ENCODE measurements at regions not wholly inside any gene's neighbourhood (a gene's known extent, or its start where the extent isn't known, plus 50 kb on each side); places are given as distances from the start of the nearest gene placed in this dataset.

DNA sequence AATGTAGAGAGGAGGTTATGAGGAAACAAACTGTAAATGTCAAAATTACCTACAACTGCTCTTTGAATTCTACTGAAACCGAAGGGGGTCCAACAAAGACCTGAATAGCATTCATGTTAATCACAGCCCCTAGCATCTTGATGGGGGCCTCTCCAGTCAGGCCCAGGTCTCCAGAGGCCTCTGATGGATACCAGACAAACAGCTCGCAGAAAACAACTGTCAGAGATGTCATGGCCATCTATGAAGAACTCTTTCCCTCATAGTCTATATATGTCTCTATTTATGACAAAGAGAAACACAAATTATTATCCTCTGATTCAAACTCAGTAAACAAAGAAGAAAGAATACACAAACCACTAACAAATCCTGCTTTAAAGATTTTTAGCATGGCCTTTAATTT, 432.6 kb downstream of the CAAP1 start:
- Histone ChIP-seq H3K4me1 (ENCODE audit: control extremely low read depth in 1 of 4, control insufficient read depth in 4 of 4, insufficient read depth in 4 of 4, low read length in 3 of 4) (no peaks in the 10 kb centered on the region), H3K27ac (ENCODE audit: insufficient read depth in 1 of 2, low read depth in 1 of 2, low read length in 2 of 2, poor library complexity in 1 of 2, severe bottlenecking in 2 of 2) (no peak overlapping the region), H3K9me3 (ENCODE audit: control extremely low read depth in 1 of 5, control insufficient read depth in 4 of 5, insufficient read depth in 2 of 5, low read depth in 1 of 5, low read length in 4 of 5) (no peaks in the 10 kb centered on the region), H3K4me3 (ENCODE audit: control insufficient read depth in 1 of 7, extremely low read depth in 1 of 7, insufficient read depth in 4 of 7, low read depth in 2 of 7, low read length in 6 of 7) (no peak overlapping the region), H3K27me3 (replicated peaks in 2 of 5; ENCODE audit: control insufficient read depth in 4 of 5, insufficient read depth in 5 of 5, low read length in 4 of 5) (no peaks in the 10 kb centered on the region), H3K36me3 (ENCODE audit: control insufficient read depth in 4 of 4, insufficient read depth in 4 of 4, low read length in 3 of 4) (no peaks in the 10 kb centered on the region)
- no peak for DNase-seq
- ChIA-PET POLR2A (no interaction called here), CTCF (no interaction called here)
- 90% methylated on average over 2 of the region's 2 CpGs for WGBS (ENCODE audit: insufficient coverage)

DNA sequence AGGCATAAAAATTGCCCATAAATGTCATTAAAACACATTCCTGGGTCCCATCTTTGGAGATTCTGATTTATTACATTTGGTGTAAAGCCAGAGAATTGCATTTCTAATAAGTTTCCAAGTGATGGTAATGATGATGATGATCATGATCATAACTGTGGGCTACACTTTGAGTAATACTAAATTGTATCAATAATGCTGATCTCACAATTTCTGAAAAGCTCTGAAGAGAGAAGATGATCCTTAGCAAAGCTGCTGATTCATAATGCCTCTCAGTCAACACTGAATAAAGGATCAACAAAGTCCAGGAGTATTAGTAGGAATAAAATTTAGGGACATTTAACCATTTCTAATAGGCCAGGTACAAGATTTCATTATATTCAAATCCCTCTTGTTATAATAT, 434.5 kb downstream of the CAAP1 start:
- H3K27me3 ChIP-seq (replicated peaks in 2 of 5; ENCODE audit: control insufficient read depth in 4 of 5, insufficient read depth in 5 of 5, low read length in 4 of 5): no peaks in the 10 kb centered on the region
- H3K4me3 ChIP-seq (ENCODE audit: control insufficient read depth in 1 of 7, extremely low read depth in 1 of 7, insufficient read depth in 4 of 7, low read depth in 2 of 7, low read length in 6 of 7): no peak overlapping the region
- POLR2A ChIA-PET: no interaction called here
- no peak overlapping the region for H3K27ac ChIP-seq (ENCODE audit: insufficient read depth in 1 of 2, low read depth in 1 of 2, low read length in 2 of 2, poor library complexity in 1 of 2, severe bottlenecking in 2 of 2)
- DNase-seq: no peak
- no peaks in the 10 kb centered on the region for H3K36me3 ChIP-seq (ENCODE audit: control insufficient read depth in 4 of 4, insufficient read depth in 4 of 4, low read length in 3 of 4)
- no peaks in the 10 kb centered on the region for H3K4me1 ChIP-seq (ENCODE audit: control extremely low read depth in 1 of 4, control insufficient read depth in 4 of 4, insufficient read depth in 4 of 4, low read length in 3 of 4)
- no peaks in the 10 kb centered on the region for H3K9me3 ChIP-seq (ENCODE audit: control extremely low read depth in 1 of 5, control insufficient read depth in 4 of 5, insufficient read depth in 2 of 5, low read depth in 1 of 5, low read length in 4 of 5)
- CTCF ChIA-PET: no interaction called here

DNA sequence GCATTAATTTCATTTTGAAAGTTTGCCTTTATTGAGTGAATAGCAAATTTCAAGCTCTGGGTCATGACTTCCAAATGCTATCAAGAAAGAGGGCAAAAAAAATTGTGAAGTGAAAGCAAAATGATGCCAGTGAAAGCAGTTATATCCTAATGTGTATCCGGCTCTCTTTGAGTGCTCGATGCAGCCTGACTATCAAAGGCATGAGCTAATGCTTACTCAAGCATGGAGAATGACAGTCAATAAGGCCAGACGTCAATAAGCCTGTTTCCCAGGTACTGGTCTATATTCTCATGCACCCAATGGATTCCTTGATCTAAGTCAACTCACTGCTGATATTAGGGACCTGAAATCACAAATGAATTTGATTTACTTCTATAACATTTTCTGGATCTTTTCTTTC, 435.5 kb downstream of the CAAP1 start:
- Histone ChIP-seq H3K4me1 (ENCODE audit: control extremely low read depth in 1 of 4, control insufficient read depth in 4 of 4, insufficient read depth in 4 of 4, low read length in 3 of 4) (no peaks in the 10 kb centered on the region), H3K27me3 (replicated peaks in 2 of 5; ENCODE audit: control insufficient read depth in 4 of 5, insufficient read depth in 5 of 5, low read length in 4 of 5) (no peaks in the 10 kb centered on the region), H3K27ac (ENCODE audit: insufficient read depth in 1 of 2, low read depth in 1 of 2, low read length in 2 of 2, poor library complexity in 1 of 2, severe bottlenecking in 2 of 2) (no peak overlapping the region), H3K4me3 (ENCODE audit: control insufficient read depth in 1 of 7, extremely low read depth in 1 of 7, insufficient read depth in 4 of 7, low read depth in 2 of 7, low read length in 6 of 7) (no peak overlapping the region), H3K9me3 (ENCODE audit: control extremely low read depth in 1 of 5, control insufficient read depth in 4 of 5, insufficient read depth in 2 of 5, low read depth in 1 of 5, low read length in 4 of 5) (no peaks in the 10 kb centered on the region), H3K36me3 (ENCODE audit: control insufficient read depth in 4 of 4, insufficient read depth in 4 of 4, low read length in 3 of 4) (no peaks in the 10 kb centered on the region)
- CTCF ChIA-PET: no interaction called here
- WGBS (ENCODE audit: insufficient coverage): 83% methylated on average over 3 of the region's 3 CpGs
- DNase-seq: no peak
- POLR2A ChIA-PET: no interaction called here

DNA sequence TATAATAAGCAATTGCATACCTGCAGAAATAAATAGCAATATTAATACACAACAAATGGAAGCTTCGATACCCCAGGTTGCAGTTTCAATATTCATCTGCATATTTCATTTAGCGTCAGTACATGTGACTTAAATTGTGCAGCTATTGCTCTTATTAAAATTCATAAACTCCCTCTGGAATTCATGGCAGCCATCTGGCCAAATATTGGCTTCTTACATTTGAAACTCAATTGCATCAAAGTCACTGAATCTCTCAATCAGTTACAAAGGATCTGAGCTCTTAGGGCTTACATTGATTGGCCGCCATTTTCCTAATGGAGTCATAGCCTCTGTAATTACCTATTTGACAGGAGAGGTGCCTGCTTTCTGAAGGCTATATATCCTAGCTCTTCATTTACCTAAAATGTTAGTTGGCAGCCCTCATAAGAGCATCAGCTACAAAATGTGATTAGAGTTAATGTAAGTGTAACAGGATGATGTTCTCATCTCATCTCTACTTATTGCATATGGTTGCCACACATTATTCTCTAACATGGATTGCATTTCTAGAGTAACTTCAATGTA, 453.5 kb downstream of the CAAP1 start:
- Histone ChIP-seq H3K4me3 (ENCODE audit: control insufficient read depth in 1 of 7, extremely low read depth in 1 of 7, insufficient read depth in 4 of 7, low read depth in 2 of 7, low read length in 6 of 7) (no peak overlapping the region), H3K27ac (ENCODE audit: insufficient read depth in 1 of 2, low read depth in 1 of 2, low read length in 2 of 2, poor library complexity in 1 of 2, severe bottlenecking in 2 of 2) (no peak overlapping the region), H3K9me3 (ENCODE audit: control extremely low read depth in 1 of 5, control insufficient read depth in 4 of 5, insufficient read depth in 2 of 5, low read depth in 1 of 5, low read length in 4 of 5) (no peaks in the 10 kb centered on the region), H3K36me3 (ENCODE audit: control insufficient read depth in 4 of 4, insufficient read depth in 4 of 4, low read length in 3 of 4) (no peaks in the 10 kb centered on the region), H3K27me3 (replicated peaks in 2 of 5; ENCODE audit: control insufficient read depth in 4 of 5, insufficient read depth in 5 of 5, low read length in 4 of 5) (no peaks in the 10 kb centered on the region), H3K4me1 (ENCODE audit: control extremely low read depth in 1 of 4, control insufficient read depth in 4 of 4, insufficient read depth in 4 of 4, low read length in 3 of 4) (no peaks in the 10 kb centered on the region)
- ChIA-PET CTCF (no interaction called here), POLR2A (no interaction called here)
- DNase-seq: no peak
- 100% methylated on average over 3 of the region's 3 CpGs for WGBS (ENCODE audit: insufficient coverage)

DNA sequence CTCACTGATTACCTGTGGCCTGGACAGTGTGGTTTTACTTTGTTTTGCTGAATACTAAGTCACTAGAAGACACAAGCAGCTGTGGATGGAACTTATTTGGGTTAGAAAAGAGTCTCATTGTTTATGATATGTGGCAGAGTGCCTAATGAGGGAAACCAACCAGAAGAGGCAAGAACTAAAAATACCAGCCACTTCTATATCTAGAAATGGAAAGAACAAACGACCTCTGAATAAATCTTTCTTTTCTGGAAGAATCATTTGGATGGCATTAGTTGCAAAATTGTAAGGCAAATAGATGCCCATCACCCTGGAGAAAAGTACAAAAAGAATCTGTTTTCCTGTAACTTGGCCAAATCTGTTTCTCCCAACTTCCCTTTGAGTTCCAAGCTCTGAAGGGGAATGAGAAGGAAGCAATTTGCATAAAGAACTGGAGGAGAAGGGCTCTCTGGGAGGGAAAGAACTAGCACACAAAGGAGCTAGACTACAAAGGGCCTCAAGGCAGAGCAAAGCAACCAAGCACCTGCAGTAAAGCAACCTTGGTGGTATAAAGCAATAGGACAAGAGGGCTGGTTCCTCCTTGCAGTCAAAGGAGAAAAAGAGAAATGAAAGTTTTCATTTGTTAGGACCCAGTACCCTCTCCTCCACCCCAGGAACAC, 455.4 kb downstream of the CAAP1 start:
- ChIA-PET CTCF (no interaction called here), POLR2A (no interaction called here)
- H3K27ac ChIP-seq (ENCODE audit: insufficient read depth in 1 of 2, low read depth in 1 of 2, low read length in 2 of 2, poor library complexity in 1 of 2, severe bottlenecking in 2 of 2): no peak overlapping the region
- no peaks in the 10 kb centered on the region for H3K4me1 ChIP-seq (ENCODE audit: control extremely low read depth in 1 of 4, control insufficient read depth in 4 of 4, insufficient read depth in 4 of 4, low read length in 3 of 4)
- H3K27me3 ChIP-seq (replicated peaks in 2 of 5; ENCODE audit: control insufficient read depth in 4 of 5, insufficient read depth in 5 of 5, low read length in 4 of 5): no peaks in the 10 kb centered on the region
- no CpG with 5 or more reads among the region's 1 CpG for WGBS (ENCODE audit: insufficient coverage)
- H3K9me3 ChIP-seq (ENCODE audit: control extremely low read depth in 1 of 5, control insufficient read depth in 4 of 5, insufficient read depth in 2 of 5, low read depth in 1 of 5, low read length in 4 of 5): no peaks in the 10 kb centered on the region
- no peak overlapping the region for H3K4me3 ChIP-seq (ENCODE audit: control insufficient read depth in 1 of 7, extremely low read depth in 1 of 7, insufficient read depth in 4 of 7, low read depth in 2 of 7, low read length in 6 of 7)
- H3K36me3 ChIP-seq (ENCODE audit: control insufficient read depth in 4 of 4, insufficient read depth in 4 of 4, low read length in 3 of 4): no peaks in the 10 kb centered on the region
- DNase-seq: no peak

DNA sequence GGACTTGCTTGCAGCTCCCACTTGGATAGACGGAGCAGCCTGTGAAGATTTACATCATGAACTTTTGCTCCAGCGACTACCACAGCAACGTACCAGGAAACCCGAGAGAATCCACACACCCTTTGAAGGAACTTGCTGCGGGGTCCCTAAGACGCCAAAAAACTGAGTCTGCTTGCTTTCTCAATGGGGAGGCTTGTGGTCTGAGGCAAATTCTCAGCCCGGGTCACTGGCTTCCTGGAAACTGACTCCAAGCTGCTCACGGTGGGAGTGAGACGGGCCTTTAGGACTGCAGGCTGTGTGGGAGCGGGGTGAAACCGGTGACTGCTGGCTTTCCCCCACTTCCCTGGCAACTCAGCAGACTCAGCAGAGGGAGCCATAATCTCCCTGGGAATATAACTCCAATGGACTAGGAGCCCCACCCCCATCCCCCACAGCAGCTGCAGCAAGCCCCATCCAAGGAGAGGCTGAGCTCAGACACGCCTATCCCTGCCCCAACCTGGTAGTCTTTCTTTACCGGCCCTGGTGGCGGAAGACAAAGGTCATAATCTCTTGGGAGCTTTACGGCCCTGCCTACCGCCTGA, 466.0 kb downstream of the CAAP1 start:
- POLR2A ChIA-PET: no interaction called here
- CTCF ChIA-PET: no interaction called here

DNA sequence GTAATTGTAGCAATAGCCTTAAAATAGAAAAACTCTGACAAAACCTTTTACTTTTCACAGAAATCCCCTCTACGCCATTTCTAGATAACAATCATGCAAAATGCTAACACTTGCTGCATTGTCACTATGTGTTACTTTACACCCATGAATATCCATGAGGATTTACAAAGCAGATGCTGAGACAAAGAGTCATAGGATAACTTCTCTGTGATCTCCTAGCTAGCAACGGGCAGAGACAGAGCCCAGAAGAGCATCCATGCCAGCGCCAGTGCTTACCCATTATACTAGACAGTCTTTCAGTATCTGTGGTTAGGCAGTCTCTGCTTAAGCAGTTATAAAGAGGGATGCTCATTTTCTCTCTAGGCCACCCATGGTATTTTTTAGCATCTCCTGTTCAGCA, 474.1 kb downstream of the CAAP1 start:
- Histone ChIP-seq H3K9me3 (ENCODE audit: control extremely low read depth in 1 of 5, control insufficient read depth in 4 of 5, insufficient read depth in 2 of 5, low read depth in 1 of 5, low read length in 4 of 5) (no peaks in the 10 kb centered on the region), H3K27me3 (replicated peaks in 2 of 5; ENCODE audit: control insufficient read depth in 4 of 5, insufficient read depth in 5 of 5, low read length in 4 of 5) (no peaks in the 10 kb centered on the region), H3K27ac (ENCODE audit: insufficient read depth in 1 of 2, low read depth in 1 of 2, low read length in 2 of 2, poor library complexity in 1 of 2, severe bottlenecking in 2 of 2) (no peak overlapping the region), H3K4me1 (ENCODE audit: control extremely low read depth in 1 of 4, control insufficient read depth in 4 of 4, insufficient read depth in 4 of 4, low read length in 3 of 4) (no peaks in the 10 kb centered on the region), H3K36me3 (ENCODE audit: control insufficient read depth in 4 of 4, insufficient read depth in 4 of 4, low read length in 3 of 4) (no peaks in the 10 kb centered on the region), H3K4me3 (ENCODE audit: control insufficient read depth in 1 of 7, extremely low read depth in 1 of 7, insufficient read depth in 4 of 7, low read depth in 2 of 7, low read length in 6 of 7) (no peak overlapping the region)
- DNase-seq: no peak
- ChIA-PET CTCF (no interaction called here), POLR2A (no interaction called here)
- 79% methylated on average over 2 of the region's 3 CpGs for WGBS (ENCODE audit: insufficient coverage)

More for the DNA sequence above, 466.0 kb downstream of the CAAP1 start:
- H3K27ac ChIP-seq (ENCODE audit: insufficient read depth in 1 of 2, low read depth in 1 of 2, low read length in 2 of 2, poor library complexity in 1 of 2, severe bottlenecking in 2 of 2): no peak overlapping the region
- no peak for DNase-seq
- 96% methylated on average over 9 of the region's 16 CpGs for WGBS (ENCODE audit: insufficient coverage)
- no peaks in the 10 kb centered on the region for H3K4me1 ChIP-seq (ENCODE audit: control extremely low read depth in 1 of 4, control insufficient read depth in 4 of 4, insufficient read depth in 4 of 4, low read length in 3 of 4)
- no peaks in the 10 kb centered on the region for H3K36me3 ChIP-seq (ENCODE audit: control insufficient read depth in 4 of 4, insufficient read depth in 4 of 4, low read length in 3 of 4)
- no peak overlapping the region for H3K4me3 ChIP-seq (ENCODE audit: control insufficient read depth in 1 of 7, extremely low read depth in 1 of 7, insufficient read depth in 4 of 7, low read depth in 2 of 7, low read length in 6 of 7)
- no peaks in the 10 kb centered on the region for H3K9me3 ChIP-seq (ENCODE audit: control extremely low read depth in 1 of 5, control insufficient read depth in 4 of 5, insufficient read depth in 2 of 5, low read depth in 1 of 5, low read length in 4 of 5)
- no peaks in the 10 kb centered on the region for H3K27me3 ChIP-seq (replicated peaks in 2 of 5; ENCODE audit: control insufficient read depth in 4 of 5, insufficient read depth in 5 of 5, low read length in 4 of 5)

All from common myeloid progenitor, CD34-positive (primary cell).